ENCODE measurements at regions not wholly inside any gene's neighbourhood (a gene's known extent, or its start where the extent isn't known, plus 50 kb on each side); places are given as distances from the start of the nearest gene placed in this dataset.

DNA sequence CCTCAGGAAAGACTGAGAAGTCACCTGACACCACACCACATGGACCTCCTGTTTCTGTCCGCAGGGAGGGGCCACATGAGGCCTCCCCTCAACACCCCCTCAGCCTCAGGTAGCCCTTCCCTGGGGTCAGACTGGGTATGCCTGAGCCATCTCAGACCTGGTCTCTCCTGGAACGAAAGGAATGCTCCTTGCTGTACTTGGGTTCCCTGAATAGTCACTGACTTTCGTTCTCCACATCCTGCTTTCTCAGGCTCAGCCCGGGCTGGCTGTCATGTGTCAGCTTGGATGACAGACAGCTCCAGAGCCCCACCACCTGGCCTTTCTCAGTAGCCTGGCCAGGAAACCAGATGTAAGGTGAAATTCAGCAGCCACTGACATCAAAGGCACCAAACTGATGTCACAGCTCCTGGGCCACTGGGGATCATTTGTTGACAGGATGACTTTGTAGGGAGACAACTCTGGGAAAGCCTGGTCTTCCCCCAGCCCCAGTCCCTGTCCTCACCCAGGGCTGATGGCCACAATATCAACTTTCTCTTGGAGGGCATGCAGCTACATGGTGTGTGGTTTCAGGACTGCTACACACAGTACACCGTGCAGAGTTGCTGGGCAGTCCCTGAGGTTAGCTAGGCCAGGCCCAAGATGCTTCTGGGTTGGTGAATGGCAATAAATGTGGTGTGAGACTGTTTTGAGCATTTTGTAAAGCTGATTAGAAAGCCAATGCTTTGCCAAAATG, 141.4 kb upstream of the MRPS22 start:
- DNase-seq (ENCODE audit: low spot score), result no peak
- H3K36me3 ChIP-seq (ENCODE audit: low read depth), result no peaks in the 10 kb centered on the region
- no peak for TF ChIP-seq CTCF (IDR thresholded peaks at IDR 0.05; ENCODE audit: poor library complexity, severe bottlenecking)
- no peaks in the 10 kb centered on the region for H3K27me3 ChIP-seq (ENCODE audit: insufficient read depth, poor library complexity, severe bottlenecking)
- no peak overlapping the region for H3K27ac ChIP-seq (ENCODE audit: poor library complexity, severe bottlenecking)
- H3K4me3 ChIP-seq (ENCODE audit: severe bottlenecking), result no peak overlapping the region
- ATAC-seq (ENCODE audit: low read depth), result peak; percentile 74
- no peaks in the 10 kb centered on the region for H3K9me3 ChIP-seq (ENCODE audit: severe bottlenecking)
- H3K4me1 ChIP-seq (ENCODE audit: insufficient read depth, poor library complexity, severe bottlenecking), result no peaks in the 10 kb centered on the region

DNA sequence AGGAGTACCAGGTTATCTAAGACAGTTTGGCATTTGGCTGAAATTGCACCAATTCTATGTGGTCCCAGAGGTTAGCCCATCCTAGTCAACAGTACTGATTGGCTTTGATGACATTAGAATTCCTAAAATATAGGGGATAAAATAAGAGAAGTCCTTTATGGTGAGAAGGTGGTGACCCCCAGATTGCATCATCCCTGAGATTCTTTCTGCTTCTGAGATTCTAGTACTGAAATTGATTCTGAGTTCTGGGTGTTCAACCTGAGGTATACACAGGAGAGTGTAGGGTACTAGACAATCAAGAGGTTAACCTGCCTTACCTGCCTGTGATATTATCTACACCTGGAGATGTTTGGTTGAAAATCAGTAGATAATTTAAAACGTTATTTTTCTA, 140.9 kb upstream of the MRPS22 start:
- no peaks in the 10 kb centered on the region for H3K9me3 ChIP-seq (ENCODE audit: severe bottlenecking)
- no peak overlapping the region for H3K27ac ChIP-seq (ENCODE audit: poor library complexity, severe bottlenecking)
- no peak overlapping the region for H3K4me3 ChIP-seq (ENCODE audit: severe bottlenecking)
- ATAC-seq (ENCODE audit: low read depth) (no peak), DNase-seq (ENCODE audit: low spot score) (no peak)
- no peaks in the 10 kb centered on the region for H3K27me3 ChIP-seq (ENCODE audit: insufficient read depth, poor library complexity, severe bottlenecking)
- H3K36me3 ChIP-seq (ENCODE audit: low read depth), result no peaks in the 10 kb centered on the region
- H3K4me1 ChIP-seq (ENCODE audit: insufficient read depth, poor library complexity, severe bottlenecking), result no peaks in the 10 kb centered on the region
- TF ChIP-seq CTCF (IDR thresholded peaks at IDR 0.05; ENCODE audit: poor library complexity, severe bottlenecking), result no peak

- ATAC-seq (ENCODE audit: low read depth), result no peak
Observed at GRCh38 chr3:139203752-139204151, 140.1 kb upstream of the MRPS22 start.

DNA sequence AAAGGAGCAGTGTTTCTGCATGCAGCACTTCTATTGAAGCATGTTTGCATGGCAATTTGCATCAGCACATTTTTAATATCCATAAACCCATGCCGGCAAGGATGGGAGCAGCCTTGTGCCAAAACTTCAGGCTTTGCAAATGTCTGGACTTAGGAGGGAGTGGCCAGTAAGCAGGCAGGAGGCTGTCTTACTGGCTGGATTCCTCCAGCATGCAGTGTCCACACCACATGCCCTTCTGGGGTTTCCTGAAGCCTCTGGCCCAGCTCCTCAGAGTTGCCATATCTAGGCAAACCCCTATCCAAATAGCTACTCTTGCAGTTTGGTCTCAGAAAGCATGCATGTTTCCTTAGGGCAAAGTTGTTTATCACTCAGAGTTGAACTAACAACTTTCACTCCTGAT, 139.1 kb upstream of the MRPS22 start:
- Histone ChIP-seq H3K4me3 (ENCODE audit: severe bottlenecking) (no peak overlapping the region), H3K27ac (ENCODE audit: poor library complexity, severe bottlenecking) (no peak overlapping the region), H3K36me3 (ENCODE audit: low read depth) (no peaks in the 10 kb centered on the region), H3K9me3 (ENCODE audit: severe bottlenecking) (no peaks in the 10 kb centered on the region), H3K27me3 (ENCODE audit: insufficient read depth, poor library complexity, severe bottlenecking) (peaks cover 2% of the 10 kb centered on the region), H3K4me1 (ENCODE audit: insufficient read depth, poor library complexity, severe bottlenecking) (no peaks in the 10 kb centered on the region)
- no peak for TF ChIP-seq CTCF (IDR thresholded peaks at IDR 0.05; ENCODE audit: poor library complexity, severe bottlenecking)
- no peak for DNase-seq (ENCODE audit: low spot score)
- no peak for ATAC-seq (ENCODE audit: low read depth)

More at GRCh38 chr3:139203752-139204151, 140.1 kb upstream of the MRPS22 start:
- no peak for TF ChIP-seq CTCF (IDR thresholded peaks at IDR 0.05; ENCODE audit: poor library complexity, severe bottlenecking)
- Histone ChIP-seq H3K27me3 (ENCODE audit: insufficient read depth, poor library complexity, severe bottlenecking) (peaks cover 2% of the 10 kb centered on the region), H3K9me3 (ENCODE audit: severe bottlenecking) (no peaks in the 10 kb centered on the region), H3K27ac (ENCODE audit: poor library complexity, severe bottlenecking) (no peak overlapping the region), H3K36me3 (ENCODE audit: low read depth) (no peaks in the 10 kb centered on the region), H3K4me1 (ENCODE audit: insufficient read depth, poor library complexity, severe bottlenecking) (no peaks in the 10 kb centered on the region), H3K4me3 (ENCODE audit: severe bottlenecking) (no peak overlapping the region)
- DNase-seq (ENCODE audit: low spot score), result no peak

DNA sequence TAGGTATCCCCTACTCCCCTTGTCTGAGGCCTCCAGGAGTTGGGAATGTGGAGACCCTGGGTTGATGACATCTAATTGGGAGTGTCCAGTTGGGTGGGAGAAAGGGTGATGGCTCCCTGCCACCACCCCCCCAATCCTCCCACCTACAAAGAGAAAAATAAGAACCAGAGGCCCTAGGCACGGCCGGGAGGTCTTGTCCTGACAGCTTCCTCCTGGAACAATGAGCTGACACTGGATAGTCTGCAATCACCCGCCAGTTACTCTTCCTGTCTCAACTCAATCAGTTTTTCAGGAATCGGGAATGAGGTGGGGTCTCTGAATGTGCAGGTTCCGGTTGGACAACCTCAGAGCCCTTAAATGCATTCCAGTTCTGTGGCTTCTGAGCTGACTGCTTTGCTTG, 129.9 kb upstream of the MRPS22 start:
- Histone ChIP-seq H3K27me3 (ENCODE audit: insufficient read depth, poor library complexity, severe bottlenecking) (no peaks in the 10 kb centered on the region), H3K36me3 (ENCODE audit: low read depth) (no peaks in the 10 kb centered on the region), H3K27ac (ENCODE audit: poor library complexity, severe bottlenecking) (no peak overlapping the region), H3K9me3 (ENCODE audit: severe bottlenecking) (no peaks in the 10 kb centered on the region), H3K4me1 (ENCODE audit: insufficient read depth, poor library complexity, severe bottlenecking) (no peaks in the 10 kb centered on the region), H3K4me3 (ENCODE audit: severe bottlenecking) (no peak overlapping the region)
- no peak for ATAC-seq (ENCODE audit: low read depth)
- TF ChIP-seq CTCF (IDR thresholded peaks at IDR 0.05; ENCODE audit: poor library complexity, severe bottlenecking), result no peak
- no peak for DNase-seq (ENCODE audit: low spot score)
